GM19468 (cell line): ENCODE measurements at regions not wholly inside any gene's neighbourhood (a gene's known extent, or its start where the extent isn't known, plus 50 kb on each side); places are given as distances from the start of the nearest gene placed in this dataset.

ENCODE experiments used
- ATAC-seq: cut with Tn5 transposase; IDR thresholded peaks from one replicate; pipeline ENCODE4 v1.9.1; 2021; ENCODE audit warnings: mild to moderate bottlenecking, moderate library complexity, moderate number of reproducible peaks; ENCODE audit not compliant: unreplicated experiment; ENCODE audit errors: extremely low read depth

DNA sequence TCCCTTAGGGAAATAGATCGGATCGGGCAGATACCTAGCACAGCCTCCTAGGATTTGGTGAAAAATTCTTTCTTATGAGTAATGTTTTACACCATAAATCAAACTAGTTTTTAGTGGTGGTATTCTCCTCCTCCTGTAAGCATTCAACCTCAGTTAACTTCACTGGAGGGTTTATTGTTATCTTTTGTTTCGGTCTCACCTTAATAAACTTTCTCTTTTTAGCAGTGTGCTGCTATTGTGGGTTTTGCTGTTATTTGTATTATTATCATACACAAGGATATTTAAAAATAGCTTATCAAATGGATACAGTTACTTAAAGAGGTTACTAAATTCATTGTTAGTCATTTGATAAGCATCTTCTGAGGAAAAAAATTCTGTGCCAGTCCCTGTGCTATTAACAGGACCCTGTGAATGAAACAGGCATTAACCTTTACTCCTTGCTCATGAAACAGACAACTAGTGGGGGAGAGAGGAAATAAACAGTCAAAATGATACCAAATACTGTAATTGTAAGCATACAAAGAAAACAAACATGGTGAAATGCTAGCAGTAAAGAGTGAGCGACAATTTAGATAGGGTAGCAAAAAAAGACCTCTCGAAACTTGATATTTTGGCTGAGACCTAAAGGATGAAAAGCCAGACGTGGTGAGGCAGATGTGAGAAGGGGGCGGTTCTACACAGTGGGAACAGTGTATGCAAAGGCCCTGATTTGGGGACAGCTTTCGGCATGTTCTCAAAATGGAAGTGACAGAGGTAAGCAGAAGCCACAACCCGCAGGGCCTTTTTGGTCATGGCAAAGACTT, 178.7 kb upstream of the SOX5 start:
- peak; percentile 87 for ATAC-seq

DNA sequence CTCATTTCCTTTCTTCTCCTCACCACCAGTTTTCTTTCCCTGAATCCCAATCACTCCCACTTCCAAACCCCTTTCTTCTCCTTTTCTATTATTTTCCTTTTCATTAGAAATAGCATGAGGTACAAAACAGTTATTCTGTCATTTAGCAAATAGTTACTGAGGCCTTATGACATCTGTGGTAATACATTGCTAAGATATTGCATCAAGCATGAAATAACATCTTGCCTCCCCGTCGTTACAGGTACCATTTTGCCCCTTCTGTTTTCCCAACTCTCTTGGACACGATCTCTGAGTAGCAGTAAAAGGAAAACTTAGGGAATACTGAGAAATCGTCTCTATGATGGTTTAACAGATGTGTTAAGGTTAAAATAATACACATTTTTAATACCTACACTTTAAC, 175.8 kb upstream of the SOX5 start:
- no peak for ATAC-seq

DNA sequence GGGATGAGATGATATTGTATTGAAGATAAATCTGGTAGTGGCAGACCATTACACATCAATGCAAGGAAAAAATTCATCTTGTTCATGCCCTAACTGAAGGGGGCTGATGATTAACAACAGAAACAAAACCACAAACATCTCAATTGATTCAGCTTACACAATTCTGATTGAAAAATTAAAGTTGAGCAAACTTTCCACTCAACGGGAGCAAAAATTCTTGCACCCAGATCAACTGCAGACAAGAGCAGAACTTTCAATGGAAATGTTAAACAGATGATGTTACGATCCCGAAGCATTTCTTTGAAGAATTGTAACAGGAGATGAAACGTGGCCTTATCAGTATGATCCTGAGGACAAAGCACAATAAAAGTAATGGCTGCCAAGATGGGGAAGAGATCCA, 172.4 kb upstream of the SOX5 start:
- no peak for ATAC-seq

DNA sequence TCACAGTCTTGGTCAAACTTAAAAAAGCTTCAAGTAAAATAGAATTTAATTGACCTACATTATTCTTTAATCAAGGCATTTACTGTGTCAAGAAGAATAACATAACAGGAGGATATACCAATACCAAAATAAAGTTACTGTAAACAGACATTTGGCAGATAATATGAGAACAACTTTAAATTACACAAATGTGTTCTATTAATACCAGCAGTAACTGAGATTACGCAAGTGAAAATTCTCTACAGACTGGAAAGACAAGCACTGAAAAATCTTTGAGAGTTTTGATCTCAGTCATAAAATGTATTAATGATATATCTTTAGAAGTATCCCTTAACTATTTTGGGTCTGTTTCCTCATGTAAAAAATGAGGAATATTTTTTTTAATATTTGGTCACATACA, 169.2 kb upstream of the SOX5 start:
- ATAC-seq = no peak

DNA sequence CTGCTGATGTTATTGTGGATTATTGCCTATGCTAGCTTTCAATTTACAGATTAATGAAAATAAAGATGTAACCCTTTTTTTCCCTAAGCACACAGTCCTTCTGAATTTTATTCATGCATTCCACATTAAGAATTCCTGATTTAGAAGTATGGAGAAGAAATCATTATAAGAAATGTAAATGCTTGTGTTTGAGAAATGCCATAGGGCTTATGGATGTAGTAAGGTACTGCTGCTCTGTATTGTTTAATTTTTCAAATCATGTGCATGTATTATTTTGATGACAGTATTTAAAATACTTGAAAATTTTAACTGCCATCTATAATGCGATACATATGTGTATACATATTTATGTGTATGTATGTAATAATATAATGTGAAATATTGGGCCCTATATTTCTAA, 167.1 kb upstream of the SOX5 start:
- no peak for ATAC-seq

DNA sequence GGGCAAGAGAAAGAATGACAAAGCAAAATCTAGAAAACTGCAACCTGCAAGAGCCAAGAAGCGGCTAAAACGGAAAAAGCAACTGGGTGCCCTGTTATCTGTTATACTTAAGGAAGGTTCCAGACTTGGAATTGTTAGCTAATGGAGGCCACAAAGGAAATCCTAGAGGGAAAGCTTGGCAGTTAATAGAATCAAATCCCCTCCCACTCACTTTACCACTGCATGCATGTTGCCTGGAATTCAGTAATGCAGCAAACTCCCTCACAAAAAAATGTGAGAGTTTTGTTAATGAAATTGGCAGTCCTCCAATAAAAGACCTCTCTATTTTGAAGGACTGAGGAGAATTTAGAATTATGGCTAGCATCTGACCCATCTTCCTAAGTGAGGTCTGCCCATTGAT, 164.2 kb upstream of the SOX5 start:
- ATAC-seq = no peak

DNA sequence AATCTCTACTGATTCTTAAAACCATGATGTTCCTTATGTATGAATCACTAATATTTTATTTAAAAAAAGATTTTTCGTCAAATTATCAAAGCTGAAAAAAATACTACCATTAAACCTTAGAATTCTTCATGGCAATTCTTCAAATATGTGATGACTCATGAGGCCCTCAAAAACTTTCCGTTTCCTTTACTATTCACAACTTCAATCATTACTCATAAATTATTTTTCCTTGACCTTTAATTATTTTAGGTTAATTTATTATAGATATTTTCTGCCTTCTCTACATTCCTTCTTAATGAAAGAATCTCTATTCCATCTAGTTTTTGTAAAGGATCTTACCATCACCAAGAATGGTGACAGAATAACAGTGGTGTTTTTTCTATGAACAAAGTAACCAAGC, 162.1 kb upstream of the SOX5 start:
- no peak for ATAC-seq

DNA sequence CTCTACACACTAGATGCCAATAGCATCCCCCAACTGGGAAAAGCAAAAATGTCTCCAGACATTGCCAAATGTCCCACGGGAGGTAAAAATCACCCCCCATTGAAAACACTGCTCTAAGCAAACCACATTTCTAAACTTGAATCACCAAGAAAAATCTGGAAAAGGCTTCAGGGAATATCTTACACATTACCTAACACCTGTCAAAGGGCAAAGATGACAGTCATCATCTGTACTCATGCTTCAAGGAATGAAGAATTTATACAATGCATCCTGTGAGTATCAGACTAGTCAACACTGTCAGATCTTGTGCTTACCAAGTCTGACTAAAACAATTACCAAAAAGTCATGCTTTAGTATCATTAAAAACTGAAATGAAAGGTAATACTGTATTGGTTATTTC, 161.6 kb upstream of the SOX5 start:
- no peak for ATAC-seq

DNA sequence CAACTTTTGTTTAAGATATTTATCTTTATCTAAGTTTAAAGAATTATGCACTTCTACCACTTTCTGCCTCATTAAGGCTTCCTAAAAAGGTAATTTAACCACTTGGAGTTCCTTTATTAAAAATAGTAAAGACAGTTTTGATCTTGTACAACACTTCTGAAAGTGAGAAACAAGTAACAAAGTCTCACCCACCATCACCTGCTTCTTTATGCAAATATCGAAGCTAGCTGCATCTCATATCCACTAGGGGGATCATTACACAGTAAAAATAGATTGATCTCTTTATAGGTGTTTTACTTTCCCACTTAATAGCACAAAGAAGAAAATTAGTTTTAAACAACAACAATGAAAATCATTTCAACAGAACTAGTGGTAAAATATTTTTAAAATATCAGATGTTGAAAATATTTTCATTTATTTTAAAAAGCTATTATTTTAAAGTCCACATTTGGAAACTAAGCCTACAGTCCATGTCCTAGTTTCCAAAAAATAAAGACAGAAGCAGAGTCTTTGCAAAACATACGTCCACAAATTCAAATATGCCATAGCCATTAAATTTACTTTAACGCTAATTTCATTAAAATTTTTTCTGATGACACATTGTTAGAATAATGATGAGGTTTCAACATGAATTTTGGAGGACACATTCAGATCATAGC, 160.0 kb upstream of the SOX5 start:
- ATAC-seq = peak; percentile 82

DNA sequence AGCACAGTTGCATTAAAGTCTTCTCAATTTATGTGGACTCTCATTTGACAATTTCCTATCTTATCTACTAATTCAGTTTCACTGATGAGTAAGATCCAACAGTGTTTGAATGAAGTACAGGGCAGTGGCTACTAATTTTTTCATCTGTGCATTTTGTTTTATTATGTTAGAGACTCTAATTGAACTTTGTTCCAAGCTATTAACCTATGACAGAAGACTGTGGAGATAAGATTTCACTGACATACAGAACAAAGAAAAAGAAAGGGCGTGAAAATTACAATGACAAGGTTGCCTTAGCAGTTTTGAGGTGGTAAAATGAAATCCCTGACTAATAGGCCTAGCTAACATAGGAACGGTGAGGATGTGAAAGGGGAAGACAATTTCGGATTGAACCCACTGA, 153.2 kb upstream of the SOX5 start:
- no peak for ATAC-seq

DNA sequence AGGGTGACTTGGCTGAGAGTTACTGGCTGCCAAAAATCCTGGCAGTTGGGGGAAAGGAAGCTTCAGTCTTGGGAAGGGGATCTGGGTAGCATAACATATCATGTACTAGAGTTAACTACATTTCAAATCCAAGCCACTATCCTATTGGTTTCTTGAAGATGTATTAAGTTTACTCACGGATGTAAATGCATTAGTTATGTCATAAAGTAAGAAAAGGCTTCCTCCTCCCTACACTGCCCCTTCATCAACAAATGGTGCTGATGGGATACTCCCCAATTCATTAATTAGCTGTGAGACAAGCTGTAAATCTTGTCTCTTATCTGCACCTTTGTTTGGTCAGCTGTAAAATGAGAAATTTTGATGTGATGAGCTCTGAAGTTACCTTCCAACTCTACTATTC, 150.1 kb upstream of the SOX5 start:
- ATAC-seq = no peak

DNA sequence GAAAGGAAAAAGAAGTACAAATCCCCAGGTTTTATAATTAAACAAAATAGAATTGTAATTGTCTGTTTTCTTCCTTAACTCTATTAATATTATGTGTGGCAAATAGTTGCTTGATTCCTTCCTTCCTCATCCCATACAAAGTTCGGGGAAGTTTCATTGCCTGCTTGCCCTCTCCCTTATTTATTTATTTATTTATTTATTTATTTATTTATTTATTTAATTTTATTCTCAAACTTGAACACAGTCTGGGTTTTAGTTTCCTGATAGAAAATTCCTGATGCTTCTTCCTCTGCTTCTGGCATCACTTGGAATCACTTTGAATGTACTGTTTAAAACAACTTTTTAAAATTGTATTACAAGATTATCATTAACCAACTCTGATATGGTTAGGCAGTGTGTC, 145.8 kb upstream of the SOX5 start:
- ATAC-seq = no peak

DNA sequence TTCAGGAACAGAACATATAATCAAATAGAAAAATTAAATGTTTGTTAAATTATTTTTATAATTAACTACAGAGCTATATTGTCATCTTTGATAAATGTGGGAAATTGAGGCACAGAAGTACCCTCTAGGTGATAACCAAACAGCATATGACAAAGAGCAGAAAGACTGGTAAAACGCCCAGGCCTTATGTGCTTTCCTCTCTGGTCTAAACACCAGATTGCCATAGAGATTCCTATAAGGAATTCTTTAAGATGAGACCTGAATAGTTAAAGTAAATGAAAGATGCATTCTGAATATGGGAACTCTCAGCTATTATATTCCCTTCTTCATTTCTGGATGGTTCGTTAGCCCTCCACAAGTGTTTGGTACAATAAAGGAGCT, 140.0 kb upstream of the SOX5 start:
- no peak for ATAC-seq

DNA sequence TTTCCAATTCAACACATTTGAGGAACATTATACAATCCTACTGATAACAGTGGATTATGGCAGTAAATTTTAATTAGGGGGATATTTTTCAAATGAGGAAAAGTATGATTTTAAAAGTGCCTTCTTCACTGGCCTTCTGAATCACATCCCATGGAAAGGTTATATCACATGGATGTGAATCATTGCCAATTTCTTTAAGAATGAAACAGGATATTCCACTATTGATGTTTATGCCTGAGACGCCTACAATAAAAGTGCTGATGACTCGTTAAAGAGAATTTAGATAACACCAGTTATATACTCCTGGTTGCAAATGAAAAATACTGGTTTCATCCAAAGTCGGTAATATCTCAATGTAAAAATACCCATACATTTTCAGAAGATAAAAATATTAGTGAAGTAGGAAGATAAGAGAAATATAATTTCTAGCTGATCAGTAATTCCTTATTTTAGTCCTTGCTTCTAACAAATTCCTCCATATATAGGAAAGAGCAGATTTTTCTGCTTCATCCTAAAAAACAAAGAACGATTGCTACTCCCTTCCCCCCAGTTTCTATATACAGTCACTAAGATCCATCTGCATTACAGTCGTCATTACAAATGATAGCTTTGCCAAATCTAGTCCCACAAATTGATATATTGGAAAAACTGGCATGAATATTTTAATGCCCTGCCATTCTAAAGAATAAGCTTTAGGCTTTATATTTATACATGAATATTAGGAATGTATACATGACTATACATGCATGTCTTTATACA, 139.5 kb upstream of the SOX5 start:
- ATAC-seq = no peak

DNA sequence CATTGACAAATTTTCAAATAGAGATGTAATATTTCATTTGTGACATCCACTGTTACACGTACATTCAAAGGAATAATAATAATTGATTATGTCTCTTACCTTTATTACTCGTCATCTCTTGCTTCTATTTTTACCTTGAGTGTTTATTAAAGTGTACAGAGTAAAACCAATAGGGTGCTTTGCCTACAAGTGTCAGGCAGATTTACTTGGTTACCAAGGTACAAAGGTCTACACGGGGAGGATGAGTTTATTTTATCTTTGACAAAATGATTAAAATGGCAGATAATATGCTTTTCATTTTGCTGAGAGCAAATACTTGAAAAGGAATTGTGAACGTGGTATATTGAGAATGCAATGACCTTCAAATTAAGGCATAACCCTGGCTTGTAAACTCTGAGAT, 137.8 kb upstream of the SOX5 start:
- no peak for ATAC-seq

DNA sequence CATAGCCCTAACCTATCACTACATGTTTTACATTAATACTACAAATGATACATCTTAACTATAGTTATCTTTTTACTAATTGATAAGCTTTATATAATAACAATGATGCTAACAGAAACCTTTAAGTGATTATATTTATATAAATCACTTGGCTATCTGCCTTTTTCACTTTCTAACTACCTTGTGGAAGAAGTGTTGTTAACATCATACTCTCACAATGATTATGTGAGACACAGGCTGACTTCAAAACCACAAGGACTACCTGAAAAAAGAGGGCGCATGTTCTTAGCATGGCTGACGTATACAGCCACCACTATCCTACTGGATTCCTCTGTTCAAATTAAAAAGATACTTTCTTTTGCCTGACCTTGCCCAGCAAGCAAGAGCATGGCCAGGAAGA, 135.3 kb upstream of the SOX5 start:
- no peak for ATAC-seq

DNA sequence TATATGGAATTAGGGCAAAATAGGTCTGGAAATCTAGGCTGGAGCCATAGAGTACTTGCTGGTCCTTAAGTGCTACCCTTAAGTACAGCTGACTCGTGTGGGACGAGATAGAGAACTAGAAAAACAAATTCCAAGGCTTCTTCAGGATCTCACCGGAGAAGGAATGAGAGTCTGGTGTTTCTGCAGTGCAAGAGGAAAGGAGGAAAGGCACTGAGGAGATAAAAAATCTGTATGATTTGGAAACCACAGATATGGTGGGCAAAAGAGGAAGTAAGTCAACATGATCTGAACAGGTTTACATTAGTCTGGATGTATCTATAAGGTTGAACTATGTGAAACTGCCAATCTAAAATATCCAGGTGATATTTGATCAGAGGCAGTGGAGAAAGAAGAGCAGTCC, 134.4 kb upstream of the SOX5 start:
- ATAC-seq = no peak

DNA sequence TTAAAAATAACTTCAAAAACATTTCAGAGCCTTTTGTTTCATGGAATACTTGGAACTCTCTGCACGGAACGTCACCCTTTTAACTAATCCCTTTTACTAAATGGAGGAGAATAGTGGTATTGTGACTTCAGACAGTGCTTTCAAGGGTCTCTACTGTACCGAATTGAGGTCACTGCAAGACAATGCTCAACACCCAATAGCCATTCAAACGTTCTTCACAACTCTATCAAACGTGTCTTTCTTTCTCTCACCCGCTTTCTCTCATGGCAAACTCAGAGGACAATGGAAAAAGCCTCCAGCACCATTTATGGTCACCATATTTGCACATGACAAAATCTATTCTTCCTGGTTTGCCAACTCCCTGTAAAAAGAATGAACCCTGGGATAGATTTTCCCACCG, 132.1 kb upstream of the SOX5 start:
- ATAC-seq = no peak

DNA sequence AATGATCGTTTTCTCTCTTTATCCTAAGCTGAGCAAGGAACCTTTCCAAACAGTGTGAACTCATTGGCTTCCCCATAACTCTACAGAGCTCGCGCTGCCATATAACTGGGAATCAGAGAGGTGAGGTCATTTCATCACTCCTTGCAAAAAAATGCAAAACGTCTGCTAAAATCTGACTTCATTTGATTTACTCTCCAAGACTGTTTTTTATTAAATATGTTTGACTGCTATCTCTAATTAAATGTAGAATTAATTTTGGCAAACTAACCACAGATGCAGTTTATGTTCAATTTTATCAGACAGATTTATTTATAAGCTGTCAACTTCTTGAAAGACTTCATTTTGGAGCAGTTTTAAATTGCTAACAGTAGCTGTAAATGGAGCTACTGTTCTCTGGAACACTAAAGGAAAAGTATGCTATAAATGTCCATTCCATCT, 131.6 kb upstream of the SOX5 start:
- no peak for ATAC-seq

DNA sequence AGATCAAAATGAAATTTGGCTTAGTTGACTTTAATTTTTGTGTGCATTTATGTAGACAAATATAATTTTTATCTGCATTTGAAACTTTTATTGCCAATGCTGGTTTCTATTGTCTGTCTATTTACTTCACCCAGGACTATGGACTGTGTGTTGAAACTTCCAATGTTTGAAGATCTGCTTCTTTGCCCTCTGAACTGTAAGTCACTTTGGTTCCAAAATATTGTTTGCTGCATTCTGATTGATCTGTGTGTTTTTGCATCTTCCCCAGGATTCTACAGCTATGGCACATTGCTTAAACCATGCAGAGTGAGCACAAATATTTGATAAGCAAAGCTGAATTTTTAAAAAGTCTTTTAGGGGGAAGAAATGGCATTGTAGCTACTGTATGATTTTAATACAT, 131.0 kb upstream of the SOX5 start:
- ATAC-seq = no peak

DNA sequence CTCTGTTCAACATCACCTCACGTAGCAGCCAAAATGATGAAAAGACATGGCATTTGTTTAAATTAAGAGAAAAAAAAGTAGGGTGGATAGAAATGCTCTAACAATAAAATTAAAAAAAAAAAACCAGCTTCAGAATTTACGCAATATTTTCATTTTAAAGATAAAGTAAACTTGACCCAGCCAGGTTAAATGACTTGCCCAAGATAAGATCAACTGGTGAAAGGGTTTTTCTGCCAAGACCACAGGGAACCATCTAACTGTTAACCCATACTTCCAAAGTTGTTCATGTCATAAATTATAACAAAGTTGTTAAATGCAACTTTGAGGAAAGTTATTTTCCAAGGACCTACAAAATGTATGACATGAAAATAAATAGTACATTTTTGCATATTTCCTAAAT, 129.6 kb upstream of the SOX5 start:
- ATAC-seq = no peak
